ENCODE measurements at regions not wholly inside any gene's neighbourhood (a gene's known extent, or its start where the extent isn't known, plus 50 kb on each side); places are given as distances from the start of the nearest gene placed in this dataset.
"Not testable (repeated sequence)": the region's sequence is repeated elsewhere in the genome, so short reads cannot be mapped to it uniquely, and the experiment has no call there.

GRCh38 chr6:134662077-134662700, 287.7 kb downstream of the ALDH8A1 start:
- no peak overlapping the region for H3K14ac ChIP-seq (ENCODE audit: low read length in 2 of 2)
- H3K4me1 ChIP-seq (ENCODE audit: control insufficient read depth, insufficient read depth, low read depth, low read length) = peaks cover 5% of the 10 kb centered on the region
- no peak overlapping the region for H3K27ac ChIP-seq (ENCODE audit: low read length, poor library complexity, severe bottlenecking)
- no peak overlapping the region for H2BK15ac ChIP-seq (ENCODE audit: low read depth, poor library complexity, severe bottlenecking)
- H2BK12ac ChIP-seq (ENCODE audit: low read length in 2 of 2) = no peak overlapping the region
- no peak overlapping the region for H3K4me2 ChIP-seq (ENCODE audit: low read length, poor library complexity, severe bottlenecking)
- H3K79me1 ChIP-seq (replicated peaks; ENCODE audit: low read length, poor library complexity, severe bottlenecking) = no peaks in the 10 kb centered on the region
- no peaks in the 10 kb centered on the region for H3K9me3 ChIP-seq (ENCODE audit: control insufficient read depth, low read length)
- DNase-seq = no peak
- no peak overlapping the region for H4K91ac ChIP-seq (ENCODE audit: low read length)
- H2AFZ ChIP-seq (ENCODE audit: low read depth, low read length) = no peak overlapping the region
- no peak overlapping the region for H2AK5ac ChIP-seq (ENCODE audit: low read length, severe bottlenecking)
- no peak overlapping the region for H3K18ac ChIP-seq (ENCODE audit: low read depth in 1 of 2, low read length in 2 of 2)
- H2BK120ac ChIP-seq (ENCODE audit: low read depth, low read length) = no peak overlapping the region
- H3K9ac ChIP-seq (ENCODE audit: low read length) = no peak overlapping the region
- H3K4ac ChIP-seq (ENCODE audit: low read depth in 1 of 2, low read length in 2 of 2) = no peak overlapping the region
- H3K27me3 ChIP-seq (ENCODE audit: control insufficient read depth in 1 of 2, insufficient read depth in 1 of 2, low read length in 2 of 2) = no peaks in the 10 kb centered on the region
- H3K23ac ChIP-seq (ENCODE audit: low read length in 2 of 2) = no peak overlapping the region
- no peak overlapping the region for H4K8ac ChIP-seq (ENCODE audit: low read length)
- H2BK5ac ChIP-seq (ENCODE audit: low read depth, low read length, poor library complexity, severe bottlenecking) = no peak overlapping the region
- H3K4me3 ChIP-seq (ENCODE audit: insufficient read depth in 1 of 2, low read depth in 1 of 2, low read length in 2 of 2) = no peak overlapping the region
- H3K36me3 ChIP-seq (ENCODE audit: control insufficient read depth in 1 of 2, insufficient read depth in 2 of 2, low read depth in 1 of 2, low read length in 2 of 2) = no peaks in the 10 kb centered on the region

GRCh38 chr6:134659885-134660284, 290.0 kb downstream of the ALDH8A1 start:
- H3K4ac ChIP-seq (ENCODE audit: low read depth in 1 of 2, low read length in 2 of 2); H4K8ac ChIP-seq (ENCODE audit: low read length); H3K27ac ChIP-seq (ENCODE audit: low read length, poor library complexity, severe bottlenecking); H2BK15ac ChIP-seq (ENCODE audit: low read depth, poor library complexity, severe bottlenecking); H3K27me3 ChIP-seq (ENCODE audit: control insufficient read depth in 1 of 2, insufficient read depth in 1 of 2, low read length in 2 of 2); H3K4me3 ChIP-seq (ENCODE audit: insufficient read depth in 1 of 2, low read depth in 1 of 2, low read length in 2 of 2); H3K4me2 ChIP-seq (ENCODE audit: low read length, poor library complexity, severe bottlenecking); H3K4me1 ChIP-seq (ENCODE audit: control insufficient read depth, insufficient read depth, low read depth, low read length); H3K36me3 ChIP-seq (ENCODE audit: control insufficient read depth in 1 of 2, insufficient read depth in 2 of 2, low read depth in 1 of 2, low read length in 2 of 2); H3K9me3 ChIP-seq (ENCODE audit: control insufficient read depth, low read length); H2BK5ac ChIP-seq (ENCODE audit: low read depth, low read length, poor library complexity, severe bottlenecking); H3K23ac ChIP-seq (ENCODE audit: low read length in 2 of 2); H3K79me1 ChIP-seq (replicated peaks; ENCODE audit: low read length, poor library complexity, severe bottlenecking); H3K14ac ChIP-seq (ENCODE audit: low read length in 2 of 2); H3K18ac ChIP-seq (ENCODE audit: low read depth in 1 of 2, low read length in 2 of 2); H2AK5ac ChIP-seq (ENCODE audit: low read length, severe bottlenecking); DNase-seq; H2AFZ ChIP-seq (ENCODE audit: low read depth, low read length); H2BK12ac ChIP-seq (ENCODE audit: low read length in 2 of 2); H2BK120ac ChIP-seq (ENCODE audit: low read depth, low read length); H3K9ac ChIP-seq (ENCODE audit: low read length); H4K91ac ChIP-seq (ENCODE audit: low read length): not testable (repeated sequence)
- no CpG with 5 or more reads among the region's 1 CpG for WGBS

DNA sequence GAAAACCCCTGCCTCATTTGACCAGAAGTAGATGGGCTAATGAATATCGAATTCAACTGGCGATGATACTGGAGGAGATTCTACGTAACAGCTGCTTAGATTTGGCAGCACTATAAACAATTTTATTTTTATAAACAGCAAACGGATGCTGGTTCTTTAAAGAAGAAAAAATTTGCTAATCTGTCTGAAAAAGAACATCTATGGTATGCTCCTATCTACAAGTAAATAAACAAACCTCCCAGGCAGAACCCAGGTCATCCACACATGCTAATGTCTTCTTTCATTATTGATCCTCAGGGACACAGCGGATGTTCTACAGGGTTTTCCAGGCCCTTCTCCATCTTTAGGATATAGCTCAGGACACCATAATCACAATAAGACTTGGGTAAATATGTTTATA, 291.3 kb downstream of the ALDH8A1 start:
- no peaks in the 10 kb centered on the region for H3K9me3 ChIP-seq (ENCODE audit: control insufficient read depth, low read length)
- H2AFZ ChIP-seq (ENCODE audit: low read depth, low read length) = no peak overlapping the region
- H2AK5ac ChIP-seq (ENCODE audit: low read length, severe bottlenecking) = no peak overlapping the region
- no peak overlapping the region for H3K9ac ChIP-seq (ENCODE audit: low read length)
- peak; percentile 49 for DNase-seq
- no peak overlapping the region for H3K4me2 ChIP-seq (ENCODE audit: low read length, poor library complexity, severe bottlenecking)
- no peaks in the 10 kb centered on the region for H3K4me1 ChIP-seq (ENCODE audit: control insufficient read depth, insufficient read depth, low read depth, low read length)
- WGBS = 17% methylated on average over 1 of the region's 5 CpGs
- no peak overlapping the region for H2BK12ac ChIP-seq (ENCODE audit: low read length in 2 of 2)
- H3K27me3 ChIP-seq (ENCODE audit: control insufficient read depth in 1 of 2, insufficient read depth in 1 of 2, low read length in 2 of 2) = no peaks in the 10 kb centered on the region
- no peaks in the 10 kb centered on the region for H3K79me1 ChIP-seq (replicated peaks; ENCODE audit: low read length, poor library complexity, severe bottlenecking)
- no peak overlapping the region for H4K91ac ChIP-seq (ENCODE audit: low read length)
- H3K14ac ChIP-seq (ENCODE audit: low read length in 2 of 2) = no peak overlapping the region
- no peak overlapping the region for H2BK15ac ChIP-seq (ENCODE audit: low read depth, poor library complexity, severe bottlenecking)
- no peaks in the 10 kb centered on the region for H3K36me3 ChIP-seq (ENCODE audit: control insufficient read depth in 1 of 2, insufficient read depth in 2 of 2, low read depth in 1 of 2, low read length in 2 of 2)
- no peak overlapping the region for H3K4ac ChIP-seq (ENCODE audit: low read depth in 1 of 2, low read length in 2 of 2)
- no peak overlapping the region for H3K27ac ChIP-seq (ENCODE audit: low read length, poor library complexity, severe bottlenecking)
- H3K4me3 ChIP-seq (ENCODE audit: insufficient read depth in 1 of 2, low read depth in 1 of 2, low read length in 2 of 2) = no peak overlapping the region
- H4K8ac ChIP-seq (ENCODE audit: low read length) = no peak overlapping the region
- no peak overlapping the region for H2BK120ac ChIP-seq (ENCODE audit: low read depth, low read length)
- no peak overlapping the region for H2BK5ac ChIP-seq (ENCODE audit: low read depth, low read length, poor library complexity, severe bottlenecking)
- H3K18ac ChIP-seq (ENCODE audit: low read depth in 1 of 2, low read length in 2 of 2) = no peak overlapping the region
- H3K23ac ChIP-seq (ENCODE audit: low read length in 2 of 2) = no peak overlapping the region

DNA sequence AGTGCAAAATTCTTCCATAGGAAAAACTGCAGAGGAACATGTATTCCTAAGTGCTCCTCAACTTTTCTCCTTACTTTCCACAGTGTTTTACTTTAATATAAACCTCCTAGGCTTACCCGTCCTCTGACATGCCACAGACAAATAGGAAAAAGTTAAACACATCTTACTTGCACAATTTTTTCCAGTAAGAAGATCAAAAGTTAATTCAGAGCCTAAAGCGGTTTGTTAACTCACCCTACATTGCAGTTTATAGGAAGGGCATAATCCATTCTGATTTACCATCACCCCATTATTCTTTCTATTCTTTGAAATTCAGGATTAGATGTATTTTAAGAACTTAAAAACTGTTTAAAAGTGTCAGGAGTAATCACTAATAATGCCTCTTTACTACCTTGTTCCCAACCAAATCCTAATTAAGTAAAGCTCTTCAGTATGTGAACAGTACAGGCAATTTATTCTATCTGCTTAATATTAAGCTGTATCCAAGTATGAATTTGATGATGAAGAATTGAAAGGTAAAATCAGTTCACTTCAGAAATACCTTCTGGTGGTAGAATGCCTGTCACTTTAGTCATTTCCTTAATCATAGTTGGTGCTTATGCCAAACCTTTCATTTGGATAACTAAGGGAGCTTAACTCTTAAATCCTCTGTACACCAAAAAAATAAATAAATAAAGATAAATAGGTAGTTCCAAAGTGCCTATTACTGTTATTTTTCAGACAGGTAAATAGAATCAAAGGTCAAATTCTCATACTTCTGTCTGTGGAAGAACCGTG, 292.0 kb downstream of the ALDH8A1 start:
- Histone ChIP-seq H3K23ac (ENCODE audit: low read length in 2 of 2) (no peak overlapping the region), H2AK5ac (ENCODE audit: low read length, severe bottlenecking) (no peak overlapping the region), H3K14ac (ENCODE audit: low read length in 2 of 2) (no peak overlapping the region), H4K8ac (ENCODE audit: low read length) (no peak overlapping the region), H2BK120ac (ENCODE audit: low read depth, low read length) (no peak overlapping the region), H3K18ac (ENCODE audit: low read depth in 1 of 2, low read length in 2 of 2) (no peak overlapping the region), H3K9ac (ENCODE audit: low read length) (no peak overlapping the region), H2BK15ac (ENCODE audit: low read depth, poor library complexity, severe bottlenecking) (no peak overlapping the region), H3K4me2 (ENCODE audit: low read length, poor library complexity, severe bottlenecking) (no peak overlapping the region), H4K91ac (ENCODE audit: low read length) (no peak overlapping the region), H3K79me1 (replicated peaks; ENCODE audit: low read length, poor library complexity, severe bottlenecking) (no peaks in the 10 kb centered on the region), H3K27ac (ENCODE audit: low read length, poor library complexity, severe bottlenecking) (no peak overlapping the region), H3K4me1 (ENCODE audit: control insufficient read depth, insufficient read depth, low read depth, low read length) (no peaks in the 10 kb centered on the region), H2AFZ (ENCODE audit: low read depth, low read length) (no peak overlapping the region), H2BK5ac (ENCODE audit: low read depth, low read length, poor library complexity, severe bottlenecking) (no peak overlapping the region), H2BK12ac (ENCODE audit: low read length in 2 of 2) (no peak overlapping the region), H3K36me3 (ENCODE audit: control insufficient read depth in 1 of 2, insufficient read depth in 2 of 2, low read depth in 1 of 2, low read length in 2 of 2) (no peaks in the 10 kb centered on the region), H3K9me3 (ENCODE audit: control insufficient read depth, low read length) (no peaks in the 10 kb centered on the region), H3K4me3 (ENCODE audit: insufficient read depth in 1 of 2, low read depth in 1 of 2, low read length in 2 of 2) (no peak overlapping the region), H3K4ac (ENCODE audit: low read depth in 1 of 2, low read length in 2 of 2) (no peak overlapping the region), H3K27me3 (ENCODE audit: control insufficient read depth in 1 of 2, insufficient read depth in 1 of 2, low read length in 2 of 2) (no peaks in the 10 kb centered on the region)
- WGBS = 52% methylated on average over 2 of the region's 3 CpGs
- DNase-seq = peak; percentile 52

All from mesenchymal stem cell (in vitro differentiated cells and primary cell).